ENCODE measurements at regions not wholly inside any gene's neighbourhood (a gene's known extent, or its start where the extent isn't known, plus 50 kb on each side); places are given as distances from the start of the nearest gene placed in this dataset.

DNA sequence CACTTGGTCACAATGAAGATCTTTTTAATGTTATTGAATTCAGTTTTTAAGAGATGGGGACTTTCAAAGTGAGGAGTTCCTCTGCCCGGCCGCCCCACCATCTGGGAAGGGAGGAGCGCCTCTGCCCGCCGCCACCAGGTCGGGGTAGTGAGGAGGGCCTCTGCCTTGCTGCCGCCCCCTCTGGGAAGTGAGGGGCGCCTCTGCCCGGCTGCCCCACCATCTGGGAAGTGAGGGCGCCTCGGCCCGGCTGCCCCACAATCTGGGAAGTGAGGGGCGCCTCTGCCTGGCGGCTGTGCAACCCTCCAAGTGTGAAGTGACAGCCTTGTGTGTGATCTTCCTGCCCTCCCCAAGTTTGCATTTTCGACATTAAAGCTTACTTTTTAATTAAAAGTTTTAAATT lies 899.3 kb downstream of the TRIB2 start:
- Histone ChIP-seq H3K36me3 (ENCODE audit: control insufficient read depth, insufficient read depth, low read length) (no peaks in the 10 kb centered on the region), H3K4me1 (ENCODE audit: control insufficient read depth, insufficient read depth, low read length) (no peaks in the 10 kb centered on the region), H3K9me3 (ENCODE audit: control insufficient read depth, insufficient read depth, low read length) (no peaks in the 10 kb centered on the region), H3K9ac (ENCODE audit: low read depth, low read length) (no peak overlapping the region), H3K4me3 (ENCODE audit: low read depth, low read length) (no peak overlapping the region), H3K27me3 (ENCODE audit: control insufficient read depth, insufficient read depth, low read length) (no peaks in the 10 kb centered on the region)

DNA sequence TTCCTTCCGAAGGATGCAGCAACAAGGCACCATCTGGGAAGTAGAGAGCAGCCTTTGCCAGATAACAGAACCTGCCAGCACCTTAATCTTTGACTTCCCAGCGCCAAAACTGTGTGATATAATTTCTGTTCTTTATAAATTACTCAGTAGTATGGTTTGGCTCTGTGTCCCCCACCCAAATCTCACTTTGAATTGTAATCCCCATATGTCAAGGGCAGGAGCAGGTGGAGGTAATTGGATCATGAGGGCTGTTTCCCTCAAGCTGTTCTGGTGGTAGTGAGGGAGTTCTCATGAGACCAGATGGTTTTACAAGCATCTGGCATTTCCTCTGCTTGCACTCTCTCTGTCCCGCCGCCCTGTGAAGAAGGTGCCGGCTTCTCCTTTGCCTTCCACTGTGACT lies 899.9 kb downstream of the TRIB2 start:
- Histone ChIP-seq H3K9me3 (ENCODE audit: control insufficient read depth, insufficient read depth, low read length) (no peaks in the 10 kb centered on the region), H3K9ac (ENCODE audit: low read depth, low read length) (no peak overlapping the region), H3K4me1 (ENCODE audit: control insufficient read depth, insufficient read depth, low read length) (no peaks in the 10 kb centered on the region), H3K4me3 (ENCODE audit: low read depth, low read length) (no peak overlapping the region), H3K27me3 (ENCODE audit: control insufficient read depth, insufficient read depth, low read length) (no peaks in the 10 kb centered on the region), H3K36me3 (ENCODE audit: control insufficient read depth, insufficient read depth, low read length) (no peaks in the 10 kb centered on the region)

DNA sequence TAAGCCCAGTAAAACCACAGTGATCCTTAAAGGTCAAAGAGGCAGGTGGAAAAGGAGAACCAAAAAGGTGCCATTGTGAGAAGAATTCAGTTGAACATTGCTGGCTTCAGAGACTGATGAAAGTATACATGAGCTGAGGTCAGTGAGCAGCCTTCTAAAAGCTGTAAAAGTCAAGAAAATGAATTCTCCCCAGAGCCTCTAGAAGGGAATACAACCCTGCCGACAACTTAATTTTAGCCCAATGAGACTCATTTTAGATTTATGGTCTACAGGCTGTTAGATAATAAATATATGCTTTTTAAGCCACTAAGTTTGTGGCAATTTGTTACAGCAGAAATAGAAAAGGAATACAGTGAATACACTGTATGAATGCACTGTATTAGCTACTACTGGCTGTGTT lies 911.4 kb downstream of the TRIB2 start:
- H3K36me3 ChIP-seq (ENCODE audit: control insufficient read depth, insufficient read depth, low read length): no peaks in the 10 kb centered on the region
- no peaks in the 10 kb centered on the region for H3K27me3 ChIP-seq (ENCODE audit: control insufficient read depth, insufficient read depth, low read length)
- H3K4me1 ChIP-seq (ENCODE audit: control insufficient read depth, insufficient read depth, low read length): no peaks in the 10 kb centered on the region
- H3K9ac ChIP-seq (ENCODE audit: low read depth, low read length): no peak overlapping the region
- no peaks in the 10 kb centered on the region for H3K9me3 ChIP-seq (ENCODE audit: control insufficient read depth, insufficient read depth, low read length)
- no peak overlapping the region for H3K4me3 ChIP-seq (ENCODE audit: low read depth, low read length)

DNA sequence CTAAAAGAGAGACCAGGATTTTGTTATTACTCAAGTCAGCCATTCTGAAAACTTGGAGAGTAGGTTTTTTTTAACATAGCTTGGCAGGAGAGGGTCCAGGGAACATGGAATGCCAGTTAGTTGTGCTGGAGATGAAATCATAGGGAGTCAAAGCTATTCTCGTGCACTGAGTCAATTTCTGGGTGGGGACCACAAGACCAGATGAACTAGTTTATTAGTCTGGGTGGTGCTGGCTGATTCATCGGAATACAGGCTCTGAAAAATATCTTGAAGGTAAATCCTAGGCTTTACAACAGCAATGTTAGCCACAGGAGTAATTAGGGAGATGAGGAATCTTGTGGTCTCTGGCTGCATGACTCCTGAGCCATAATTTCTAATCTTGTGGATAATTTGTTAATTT lies 921.4 kb downstream of the TRIB2 start:
- Histone ChIP-seq H3K36me3 (ENCODE audit: control insufficient read depth, insufficient read depth, low read length) (no peaks in the 10 kb centered on the region), H3K27me3 (ENCODE audit: control insufficient read depth, insufficient read depth, low read length) (no peaks in the 10 kb centered on the region), H3K4me3 (ENCODE audit: low read depth, low read length) (no peak overlapping the region), H3K9me3 (ENCODE audit: control insufficient read depth, insufficient read depth, low read length) (no peaks in the 10 kb centered on the region), H3K9ac (ENCODE audit: low read depth, low read length) (no peak overlapping the region), H3K4me1 (ENCODE audit: control insufficient read depth, insufficient read depth, low read length) (no peaks in the 10 kb centered on the region)

DNA sequence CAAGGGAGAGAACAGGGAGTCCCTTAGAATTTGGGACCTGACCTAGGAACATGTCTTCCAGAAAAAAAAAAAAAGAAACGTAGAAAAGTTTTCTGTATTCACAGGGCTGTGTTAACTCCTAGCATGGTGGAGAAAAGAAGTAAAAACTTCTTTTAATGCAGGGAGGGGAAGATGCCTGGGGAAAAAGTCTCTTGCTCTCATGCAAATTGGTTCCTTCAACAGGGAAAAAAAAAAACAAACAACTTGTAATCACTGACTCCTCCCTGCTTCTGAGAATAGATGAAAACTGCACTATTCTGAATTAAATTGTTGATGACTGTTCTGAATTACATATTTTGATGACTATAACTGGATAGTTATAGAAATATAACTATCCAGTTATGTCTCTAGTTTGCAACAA lies 933.2 kb downstream of the TRIB2 start:
- H3K4me3 ChIP-seq (ENCODE audit: low read depth, low read length): no peak overlapping the region
- no peaks in the 10 kb centered on the region for H3K4me1 ChIP-seq (ENCODE audit: control insufficient read depth, insufficient read depth, low read length)
- no peak overlapping the region for H3K9ac ChIP-seq (ENCODE audit: low read depth, low read length)
- no peaks in the 10 kb centered on the region for H3K36me3 ChIP-seq (ENCODE audit: control insufficient read depth, insufficient read depth, low read length)
- H3K27me3 ChIP-seq (ENCODE audit: control insufficient read depth, insufficient read depth, low read length): no peaks in the 10 kb centered on the region
- peaks cover 1% of the 10 kb centered on the region for H3K9me3 ChIP-seq (ENCODE audit: control insufficient read depth, insufficient read depth, low read length)

DNA sequence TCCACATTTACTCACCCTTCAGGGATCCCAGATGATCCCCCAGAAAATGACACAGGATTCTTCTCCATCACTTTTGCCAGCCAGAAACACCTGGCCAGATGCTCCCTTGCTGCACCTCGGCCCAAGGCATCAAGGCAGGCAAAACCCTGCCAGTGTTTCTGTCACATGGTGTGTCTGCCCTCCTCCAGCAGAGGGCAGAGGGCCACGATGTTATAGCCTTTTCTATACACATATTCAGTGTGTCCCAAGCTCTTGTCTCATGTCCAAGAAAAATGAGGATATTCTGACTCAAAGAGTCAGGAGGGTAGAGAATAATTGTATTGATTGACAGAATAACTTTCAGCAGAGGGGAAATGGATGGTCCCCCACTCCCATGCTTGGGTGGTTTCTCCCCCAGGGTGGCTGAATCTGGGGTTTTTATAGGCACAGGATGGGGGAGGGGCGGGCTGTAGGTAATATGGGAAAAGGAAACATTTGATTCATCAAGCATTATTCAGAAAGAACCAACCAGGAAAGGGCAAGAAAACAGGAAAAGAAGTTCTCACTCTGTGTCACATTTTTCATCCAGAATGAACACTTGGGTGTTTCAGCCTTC lies 933.9 kb downstream of the TRIB2 start:
- Histone ChIP-seq H3K9me3 (ENCODE audit: control insufficient read depth, insufficient read depth, low read length) (no peaks in the 10 kb centered on the region), H3K36me3 (ENCODE audit: control insufficient read depth, insufficient read depth, low read length) (no peaks in the 10 kb centered on the region)

DNA sequence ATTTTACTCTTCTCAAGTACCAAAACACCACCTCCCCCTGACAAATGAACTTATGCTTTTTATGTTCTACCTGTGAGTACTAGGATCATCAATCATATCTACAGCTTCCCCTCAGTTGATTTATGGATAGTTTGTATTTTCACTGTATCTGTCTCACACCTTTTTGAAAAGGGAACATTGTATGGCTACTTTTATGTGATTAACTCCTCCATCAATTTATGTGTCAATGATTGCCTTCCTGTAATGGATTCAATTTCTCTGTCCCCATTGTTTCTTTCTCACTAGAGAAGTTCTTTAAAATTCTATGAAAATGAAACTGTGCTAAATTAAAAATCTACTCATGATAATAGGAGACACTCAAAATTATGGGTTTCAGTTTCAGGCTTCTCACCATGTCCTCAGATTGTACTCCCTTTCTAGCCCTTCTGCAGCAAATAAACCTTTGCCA lies 935.0 kb downstream of the TRIB2 start:
- no peaks in the 10 kb centered on the region for H3K36me3 ChIP-seq (ENCODE audit: control insufficient read depth, insufficient read depth, low read length)
- H3K9ac ChIP-seq (ENCODE audit: low read depth, low read length): no peak overlapping the region
- H3K4me3 ChIP-seq (ENCODE audit: low read depth, low read length): no peak overlapping the region
- no peaks in the 10 kb centered on the region for H3K9me3 ChIP-seq (ENCODE audit: control insufficient read depth, insufficient read depth, low read length)
- H3K27me3 ChIP-seq (ENCODE audit: control insufficient read depth, insufficient read depth, low read length): no peaks in the 10 kb centered on the region
- H3K4me1 ChIP-seq (ENCODE audit: control insufficient read depth, insufficient read depth, low read length): no peaks in the 10 kb centered on the region

More for the DNA sequence above, 933.9 kb downstream of the TRIB2 start:
- Histone ChIP-seq H3K27me3 (ENCODE audit: control insufficient read depth, insufficient read depth, low read length) (no peaks in the 10 kb centered on the region), H3K9ac (ENCODE audit: low read depth, low read length) (no peak overlapping the region), H3K4me3 (ENCODE audit: low read depth, low read length) (no peak overlapping the region), H3K4me1 (ENCODE audit: control insufficient read depth, insufficient read depth, low read length) (no peaks in the 10 kb centered on the region)

DNA sequence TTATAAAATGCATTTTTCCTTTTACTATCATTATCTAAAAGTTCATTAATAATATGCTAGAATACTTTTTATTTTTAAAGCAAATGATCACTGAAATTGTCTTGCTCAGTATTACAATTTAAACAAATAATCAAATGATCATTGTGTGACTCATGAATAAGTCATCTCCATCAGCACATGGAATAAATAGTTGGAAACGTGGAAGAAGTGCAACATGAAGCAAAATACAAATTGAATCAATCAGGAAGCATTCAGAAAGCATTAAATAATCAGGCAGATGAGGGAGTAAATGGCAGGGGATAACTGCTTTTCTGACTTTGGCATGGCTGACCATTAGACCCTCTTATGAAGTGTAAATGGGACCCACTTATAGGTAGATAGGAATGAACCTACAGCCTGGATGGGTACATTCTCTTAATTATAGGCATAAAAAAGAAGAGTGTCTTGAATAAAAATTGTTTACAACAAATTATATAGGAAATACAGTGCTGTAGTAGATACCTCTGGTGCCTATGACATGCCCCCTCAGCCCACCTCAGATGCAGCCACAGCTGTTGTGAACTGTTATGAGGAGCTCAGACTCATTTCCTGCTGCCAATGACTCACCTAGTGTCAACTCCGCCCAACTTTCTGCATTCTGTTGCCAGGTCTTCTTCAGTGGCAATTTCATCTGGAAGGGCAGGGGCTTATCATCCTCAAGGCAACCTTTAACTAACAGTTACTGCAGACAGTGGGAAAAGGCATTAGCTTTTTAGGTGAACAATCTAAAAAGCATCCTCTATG lies 936.0 kb downstream of the TRIB2 start:
- Histone ChIP-seq H3K4me1 (ENCODE audit: control insufficient read depth, insufficient read depth, low read length) (no peaks in the 10 kb centered on the region), H3K27me3 (ENCODE audit: control insufficient read depth, insufficient read depth, low read length) (no peaks in the 10 kb centered on the region), H3K4me3 (ENCODE audit: low read depth, low read length) (no peak overlapping the region)

DNA sequence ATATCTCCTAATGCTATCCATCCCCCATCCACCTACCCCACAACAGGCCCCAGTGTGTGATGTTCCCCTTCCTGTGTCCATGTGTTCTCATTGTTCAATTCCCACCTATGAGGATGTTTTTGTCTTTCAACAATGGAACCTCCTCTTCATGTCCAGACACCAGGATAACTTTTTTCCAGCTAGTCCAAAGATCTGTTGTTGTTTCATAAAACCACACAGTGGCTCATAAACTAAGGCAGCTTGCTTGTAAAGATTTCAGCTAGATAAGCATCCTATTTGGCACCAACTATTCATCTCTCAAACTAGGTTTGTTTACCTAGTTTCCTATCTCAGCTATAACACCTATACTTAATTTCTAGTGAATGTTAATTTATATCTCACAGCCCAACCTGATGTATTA lies 937.7 kb downstream of the TRIB2 start:
- H3K27me3 ChIP-seq (ENCODE audit: control insufficient read depth, insufficient read depth, low read length): no peaks in the 10 kb centered on the region
- no peaks in the 10 kb centered on the region for H3K36me3 ChIP-seq (ENCODE audit: control insufficient read depth, insufficient read depth, low read length)
- no peak overlapping the region for H3K9ac ChIP-seq (ENCODE audit: low read depth, low read length)
- no peaks in the 10 kb centered on the region for H3K9me3 ChIP-seq (ENCODE audit: control insufficient read depth, insufficient read depth, low read length)
- no peak overlapping the region for H3K4me3 ChIP-seq (ENCODE audit: low read depth, low read length)
- no peaks in the 10 kb centered on the region for H3K4me1 ChIP-seq (ENCODE audit: control insufficient read depth, insufficient read depth, low read length)

More for the DNA sequence above, 936.0 kb downstream of the TRIB2 start:
- H3K9me3 ChIP-seq (ENCODE audit: control insufficient read depth, insufficient read depth, low read length): no peaks in the 10 kb centered on the region
- no peak overlapping the region for H3K9ac ChIP-seq (ENCODE audit: low read depth, low read length)
- H3K36me3 ChIP-seq (ENCODE audit: control insufficient read depth, insufficient read depth, low read length): no peaks in the 10 kb centered on the region

DNA sequence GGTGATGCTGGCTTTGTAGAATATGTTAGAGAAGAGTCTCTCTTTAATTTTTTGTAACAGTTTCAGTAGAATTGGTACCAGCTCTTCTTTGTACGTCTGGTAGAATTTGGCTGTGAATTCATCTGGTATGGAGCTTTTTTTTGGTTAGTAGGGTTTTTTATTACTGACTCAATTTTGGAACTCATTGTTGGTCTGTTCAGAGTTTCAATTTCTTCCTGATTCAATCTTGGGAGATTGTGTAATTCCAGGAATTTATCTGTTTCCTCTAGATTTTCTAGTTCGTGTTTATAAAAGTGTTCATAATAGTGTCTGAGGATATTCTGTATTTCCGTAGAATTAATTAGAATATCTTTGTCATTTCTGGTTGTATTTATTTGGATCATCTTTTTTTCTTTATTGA lies 943.5 kb downstream of the TRIB2 start:
- H3K27me3 ChIP-seq (ENCODE audit: control insufficient read depth, insufficient read depth, low read length): no peaks in the 10 kb centered on the region
- no peaks in the 10 kb centered on the region for H3K4me1 ChIP-seq (ENCODE audit: control insufficient read depth, insufficient read depth, low read length)
- no peak overlapping the region for H3K9ac ChIP-seq (ENCODE audit: low read depth, low read length)
- no peaks in the 10 kb centered on the region for H3K9me3 ChIP-seq (ENCODE audit: control insufficient read depth, insufficient read depth, low read length)
- no peak overlapping the region for H3K4me3 ChIP-seq (ENCODE audit: low read depth, low read length)
- H3K36me3 ChIP-seq (ENCODE audit: control insufficient read depth, insufficient read depth, low read length): no peaks in the 10 kb centered on the region

DNA sequence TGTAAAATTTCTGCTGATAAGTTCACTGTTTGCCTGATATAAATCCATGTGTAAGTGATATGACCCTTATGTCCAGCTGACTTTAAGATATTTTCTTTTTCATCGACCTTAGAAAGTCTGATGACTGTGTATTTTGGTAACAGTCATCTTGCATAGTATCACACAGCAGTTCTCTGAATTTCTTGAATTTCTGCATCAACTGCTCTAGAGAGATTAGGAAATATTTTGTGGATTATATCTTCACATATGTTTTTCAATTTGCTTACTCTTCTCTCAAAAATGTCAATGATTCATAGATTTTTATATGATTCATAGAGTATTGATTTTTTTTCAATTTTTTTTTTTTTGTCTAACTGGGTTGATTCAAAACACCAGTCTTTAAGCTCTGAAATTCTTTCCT lies 945.3 kb downstream of the TRIB2 start:
- Histone ChIP-seq H3K27me3 (ENCODE audit: control insufficient read depth, insufficient read depth, low read length) (peaks cover 3% of the 10 kb centered on the region), H3K9ac (ENCODE audit: low read depth, low read length) (no peak overlapping the region), H3K4me3 (ENCODE audit: low read depth, low read length) (no peak overlapping the region), H3K36me3 (ENCODE audit: control insufficient read depth, insufficient read depth, low read length) (no peaks in the 10 kb centered on the region), H3K9me3 (ENCODE audit: control insufficient read depth, insufficient read depth, low read length) (no peaks in the 10 kb centered on the region), H3K4me1 (ENCODE audit: control insufficient read depth, insufficient read depth, low read length) (no peaks in the 10 kb centered on the region)
